ENCODE measurements at regions not wholly inside any gene's neighbourhood (a gene's known extent, or its start where the extent isn't known, plus 50 kb on each side); places are given as distances from the start of the nearest gene placed in this dataset.

DNA sequence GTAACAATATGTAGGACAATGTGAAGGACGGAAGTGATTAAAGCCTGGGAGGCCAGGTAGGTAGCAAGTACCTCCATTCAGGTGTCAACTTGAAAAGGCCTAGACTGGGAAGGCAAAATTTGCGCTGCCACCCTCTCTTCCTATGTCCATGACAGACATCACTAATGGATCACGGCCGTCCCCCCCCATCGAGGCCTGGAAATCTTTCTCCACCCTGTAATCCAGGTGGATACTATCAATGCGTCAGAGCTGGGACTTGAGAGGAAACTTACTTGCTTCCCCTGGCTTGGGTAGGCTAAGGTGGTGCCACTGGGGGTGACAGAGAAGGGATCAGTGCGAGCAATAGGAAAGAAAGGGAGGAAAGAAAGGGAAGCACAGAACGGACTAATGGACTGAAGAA, 156.1 kb downstream of the SALL1 start:
- Histone ChIP-seq H3K36me3 (replicated peaks; ENCODE audit: insufficient read depth, low read length) (no peaks in the 10 kb centered on the region), H3K4me3 (ENCODE audit: low read length) (no peak overlapping the region), H3F3A (ENCODE audit: insufficient read depth, low read length) (no peaks in the 10 kb centered on the region), H3K79me2 (ENCODE audit: low read length) (no peaks in the 10 kb centered on the region), H3K9me2 (replicated peaks; ENCODE audit: insufficient read depth, low read length) (no peaks in the 10 kb centered on the region), H2AFZ (ENCODE audit: low read length) (no peak overlapping the region), H3K4me2 (ENCODE audit: low read depth, low read length) (no peak overlapping the region), H3K9ac (ENCODE audit: low read length) (no peak overlapping the region), H3K27me3 (replicated peaks; ENCODE audit: insufficient read depth, low read length) (no peaks in the 10 kb centered on the region), H3K9me3 (replicated peaks; ENCODE audit: insufficient read depth, low read length) (no peaks in the 10 kb centered on the region), H4K20me1 (ENCODE audit: insufficient read depth, low read length) (no peaks in the 10 kb centered on the region), H3K4me1 (ENCODE audit: low read length) (0 out of 2 replicates have a peak, but pooled peaks cover under 1% of the 10 kb centered on the region), H3K27ac (ENCODE audit: low read length) (no peak overlapping the region)
- TF ChIP-seq, protein P1, sequence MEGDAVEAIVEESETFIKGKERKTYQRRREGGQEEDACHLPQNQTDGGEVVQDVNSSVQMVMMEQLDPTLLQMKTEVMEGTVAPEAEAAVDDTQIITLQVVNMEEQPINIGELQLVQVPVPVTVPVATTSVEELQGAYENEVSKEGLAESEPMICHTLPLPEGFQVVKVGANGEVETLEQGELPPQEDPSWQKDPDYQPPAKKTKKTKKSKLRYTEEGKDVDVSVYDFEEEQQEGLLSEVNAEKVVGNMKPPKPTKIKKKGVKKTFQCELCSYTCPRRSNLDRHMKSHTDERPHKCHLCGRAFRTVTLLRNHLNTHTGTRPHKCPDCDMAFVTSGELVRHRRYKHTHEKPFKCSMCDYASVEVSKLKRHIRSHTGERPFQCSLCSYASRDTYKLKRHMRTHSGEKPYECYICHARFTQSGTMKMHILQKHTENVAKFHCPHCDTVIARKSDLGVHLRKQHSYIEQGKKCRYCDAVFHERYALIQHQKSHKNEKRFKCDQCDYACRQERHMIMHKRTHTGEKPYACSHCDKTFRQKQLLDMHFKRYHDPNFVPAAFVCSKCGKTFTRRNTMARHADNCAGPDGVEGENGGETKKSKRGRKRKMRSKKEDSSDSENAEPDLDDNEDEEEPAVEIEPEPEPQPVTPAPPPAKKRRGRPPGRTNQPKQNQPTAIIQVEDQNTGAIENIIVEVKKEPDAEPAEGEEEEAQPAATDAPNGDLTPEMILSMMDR (IDR thresholded peaks at IDR 0.05; ENCODE audit: low read length): no peak
- no peak for TF ChIP-seq EZH2 (optimal IDR thresholded peaks at IDR 0.05; ENCODE audit: low read depth, low read length)
- TF ChIP-seq EZH2phosphoT487 (IDR thresholded peaks at IDR 0.05; ENCODE audit: low read length): no peak
- no peak for DNase-seq

GRCh38 chr16:50992350-50993032, 158.6 kb downstream of the SALL1 start:
- no peaks in the 10 kb centered on the region for H3K79me2 ChIP-seq (ENCODE audit: low read length)
- H3K27ac ChIP-seq (ENCODE audit: low read length): no peak overlapping the region
- H3K27me3 ChIP-seq (replicated peaks; ENCODE audit: insufficient read depth, low read length): no peaks in the 10 kb centered on the region
- H2AFZ ChIP-seq (ENCODE audit: low read length): no peak overlapping the region
- H3K9ac ChIP-seq (ENCODE audit: low read length): no peak overlapping the region
- peaks cover 25% of the 10 kb centered on the region for H3K4me1 ChIP-seq (ENCODE audit: low read length)
- no peak overlapping the region for H3K4me3 ChIP-seq (ENCODE audit: low read length)
- H3K36me3 ChIP-seq (replicated peaks; ENCODE audit: insufficient read depth, low read length): no peaks in the 10 kb centered on the region
- TF ChIP-seq EZH2 (optimal IDR thresholded peaks at IDR 0.05; ENCODE audit: low read depth, low read length) (no peak), EZH2phosphoT487 (IDR thresholded peaks at IDR 0.05; ENCODE audit: low read length) (no peak)
- TF ChIP-seq, protein P1 (IDR thresholded peaks at IDR 0.05; ENCODE audit: low read length): no peak
- no peak for DNase-seq
- no peaks in the 10 kb centered on the region for H3K9me3 ChIP-seq (replicated peaks; ENCODE audit: insufficient read depth, low read length)
- H4K20me1 ChIP-seq (ENCODE audit: insufficient read depth, low read length): no peaks in the 10 kb centered on the region
- 0 out of 2 replicates have a peak, but pooled peaks cover 3% of the 10 kb centered on the region for H3F3A ChIP-seq (ENCODE audit: insufficient read depth, low read length)
- no peaks in the 10 kb centered on the region for H3K9me2 ChIP-seq (replicated peaks; ENCODE audit: insufficient read depth, low read length)
- no peak overlapping the region for H3K4me2 ChIP-seq (ENCODE audit: low read depth, low read length)

- Histone ChIP-seq H3K4me2 (ENCODE audit: low read depth, low read length) (no peak overlapping the region), H3K27me3 (replicated peaks; ENCODE audit: insufficient read depth, low read length) (no peaks in the 10 kb centered on the region), H3K27ac (ENCODE audit: low read length) (no peak overlapping the region), H3K36me3 (replicated peaks; ENCODE audit: insufficient read depth, low read length) (no peaks in the 10 kb centered on the region), H3K79me2 (ENCODE audit: low read length) (no peaks in the 10 kb centered on the region), H3K9me2 (replicated peaks; ENCODE audit: insufficient read depth, low read length) (no peaks in the 10 kb centered on the region), H3K4me1 (ENCODE audit: low read length) (peaks cover 27% of the 10 kb centered on the region), H3F3A (ENCODE audit: insufficient read depth, low read length) (0 out of 2 replicates have a peak, but pooled peaks cover 3% of the 10 kb centered on the region), H4K20me1 (ENCODE audit: insufficient read depth, low read length) (no peaks in the 10 kb centered on the region), H3K9me3 (replicated peaks; ENCODE audit: insufficient read depth, low read length) (no peaks in the 10 kb centered on the region), H3K4me3 (ENCODE audit: low read length) (no peak overlapping the region), H2AFZ (ENCODE audit: low read length) (no peak overlapping the region), H3K9ac (ENCODE audit: low read length) (no peak overlapping the region)
- DNase-seq: no peak
- TF ChIP-seq EZH2 (optimal IDR thresholded peaks at IDR 0.05; ENCODE audit: low read depth, low read length): no peak
- no peak for TF ChIP-seq EZH2phosphoT487 (IDR thresholded peaks at IDR 0.05; ENCODE audit: low read length)
- TF ChIP-seq, protein P1 (IDR thresholded peaks at IDR 0.05; ENCODE audit: low read length): no peak
These were observed 159.6 kb downstream of the SALL1 start for GRCh38 chr16:50991436-50991835.

Data from MM.1S (cell line).